Calu3 (cell line): ENCODE measurements at regions not wholly inside any gene's neighbourhood (a gene's known extent, or its start where the extent isn't known, plus 50 kb on each side); places are given as distances from the start of the nearest gene placed in this dataset.

Experiments
- BruUV-seq: library from RNA; stranded (reverse); fragments of 400-500 nt; replicated peaks from 2 replicates; lab custom pipeline; 2021; lab: Mats Ljungman, UMichigan
- CTCF ChIA-PET: fragments of 300-600 bp; sonication (Branson Sonifier 250); formaldehyde crosslinking; loops from one replicate; lab custom pipeline; 2022; ENCODE audit warnings: antibody characterized with exemption; lab: Charles Lee
- DNase-seq: peaks from one replicate; pipeline ENCODE4 v3.0.0; 2022
- H3K27ac Mint-ChIP-seq: one replicate; pipeline ENCODE4 v1.8.0; 2022; ENCODE audit warnings: mixed read lengths; ENCODE audit not compliant: unreplicated experiment
- H3K27me3 Mint-ChIP-seq: one replicate; pipeline ENCODE4 v1.8.0; 2022; ENCODE audit warnings: mixed read lengths; ENCODE audit not compliant: unreplicated experiment
- H3K36me3 Mint-ChIP-seq: one replicate; pipeline ENCODE4 v1.8.0; 2022; ENCODE audit warnings: mild to moderate bottlenecking, moderate library complexity, mixed read lengths; ENCODE audit not compliant: insufficient read depth, unreplicated experiment
- H3K4me1 Mint-ChIP-seq: one replicate; pipeline ENCODE4 v1.8.0; 2022; ENCODE audit warnings: mild to moderate bottlenecking, low read depth, mixed read lengths; ENCODE audit not compliant: unreplicated experiment
- H3K4me3 Mint-ChIP-seq: one replicate; pipeline ENCODE4 v1.8.0; 2022; ENCODE audit warnings: mild to moderate bottlenecking, low read depth, moderate library complexity, mixed read lengths; ENCODE audit not compliant: unreplicated experiment
- H3K9me3 Mint-ChIP-seq: one replicate; pipeline ENCODE4 v1.8.0; 2022; ENCODE audit warnings: low read depth, mixed read lengths; ENCODE audit not compliant: unreplicated experiment
- CTCF ChIP-seq: fragments of 200-600 bp; IDR thresholded peaks from one replicate; pipeline ENCODE4 v1.8.0; 2022; ENCODE audit warnings: antibody characterized with exemption; ENCODE audit not compliant: unreplicated experiment
- intact Hi-C: fragments of 100-400 bp; cut with micrococcal nuclease; formaldehyde crosslinking; loops from one replicate; pipeline ENCODE4 v1.10.0; 2022; ENCODE audit not compliant: unreplicated experiment

GRCh38 chr6:11923621-11924020 lies 88.5 kb upstream of the HIVEP1 start:
- BruUV-seq: no TSS peak
- Mint-ChIP-seq H3K9me3 (no peaks in the 10 kb centered on the region), H3K4me1 (peaks cover 7% of the 10 kb centered on the region), H3K27me3 (no peaks in the 10 kb centered on the region), H3K36me3 (no peaks in the 10 kb centered on the region), H3K27ac (no peak overlapping the region), H3K4me3 (no peak overlapping the region)
- CTCF ChIA-PET: no interaction called here
- intact Hi-C loops: no loop called here
- DNase-seq: no peak
- no peak for TF ChIP-seq CTCF

- no peaks in the 10 kb centered on the region for H3K27me3 Mint-ChIP-seq
Measured at GRCh38 chr6:11922901-11923300, 89.2 kb upstream of the HIVEP1 start.

GRCh38 chr6:11921751-11922150 lies 90.4 kb upstream of the HIVEP1 start:
- CTCF ChIA-PET: no interaction called here
- intact Hi-C loops: no loop called here
- no TSS peak for BruUV-seq

More at GRCh38 chr6:11922901-11923300, 89.2 kb upstream of the HIVEP1 start:
- peaks cover 7% of the 10 kb centered on the region for H3K4me1 Mint-ChIP-seq
- intact Hi-C loops: no loop called here
- no peaks in the 10 kb centered on the region for H3K9me3 Mint-ChIP-seq
- H3K36me3 Mint-ChIP-seq: no peaks in the 10 kb centered on the region
- no peak for TF ChIP-seq CTCF
- no peak for DNase-seq
- no peak overlapping the region for H3K27ac Mint-ChIP-seq
- BruUV-seq: no TSS peak
- CTCF ChIA-PET: no interaction called here
- H3K4me3 Mint-ChIP-seq: no peak overlapping the region

GRCh38 chr6:11921017-11921438 lies 91.1 kb upstream of the HIVEP1 start:
- CTCF ChIA-PET: no interaction called here
- no peak overlapping the region for H3K27ac Mint-ChIP-seq
- BruUV-seq: no TSS peak
- H3K4me3 Mint-ChIP-seq: no peak overlapping the region
- peaks cover 7% of the 10 kb centered on the region for H3K4me1 Mint-ChIP-seq
- peak; percentile 12 for DNase-seq
- no peaks in the 10 kb centered on the region for H3K27me3 Mint-ChIP-seq
- no peaks in the 10 kb centered on the region for H3K9me3 Mint-ChIP-seq
- TF ChIP-seq CTCF: no peak
- intact Hi-C loops: no loop called here
- no peaks in the 10 kb centered on the region for H3K36me3 Mint-ChIP-seq

More at GRCh38 chr6:11921751-11922150, 90.4 kb upstream of the HIVEP1 start:
- H3K4me3 Mint-ChIP-seq: no peak overlapping the region
- H3K4me1 Mint-ChIP-seq: peaks cover 7% of the 10 kb centered on the region
- no peaks in the 10 kb centered on the region for H3K36me3 Mint-ChIP-seq
- H3K27ac Mint-ChIP-seq: no peak overlapping the region
- H3K9me3 Mint-ChIP-seq: no peaks in the 10 kb centered on the region
- DNase-seq: no peak
- TF ChIP-seq CTCF: no peak
- no peaks in the 10 kb centered on the region for H3K27me3 Mint-ChIP-seq
